GM23248 (cell line): ENCODE measurements at regions not wholly inside any gene's neighbourhood (a gene's known extent, or its start where the extent isn't known, plus 50 kb on each side); places are given as distances from the start of the nearest gene placed in this dataset.

Source experiments
- DNase-seq: peaks from one replicate; pipeline ENCODE4 v3.0.0-alpha.2; 2015
- H2AFZ ChIP-seq: fragments of 200-600 bp; sonication (generic); 2 replicates; pipeline ENCODE4 v1.6.1; 2016; ENCODE audit warnings: antibody characterized with exemption
- H3F3A ChIP-seq: fragments of 200-600 bp; sonication (generic); 2 replicates; pipeline ENCODE4 v1.6.1; 2016; ENCODE audit warnings: mild to moderate bottlenecking, antibody characterized with exemption, mixed run types; ENCODE audit not compliant: insufficient read depth
- H3K27ac ChIP-seq: fragments of 200-600 bp; sonication (generic); 2 replicates; pipeline ENCODE4 v1.5.1; 2016; ENCODE audit warnings: mild to moderate bottlenecking
- H3K27me3 ChIP-seq: fragments of 200-600 bp; sonication (generic); replicated peaks from 2 replicates; pipeline ENCODE4 v1.6.1; 2016; ENCODE audit warnings: mild to moderate bottlenecking; ENCODE audit not compliant: insufficient read depth
- H3K36me3 ChIP-seq: fragments of 200-600 bp; sonication (generic); 2 replicates; pipeline ENCODE4 v1.6.1; 2016; ENCODE audit warnings: low read depth, mild to moderate bottlenecking
- H3K4me1 ChIP-seq: fragments of 200-600 bp; sonication (generic); 2 replicates; pipeline ENCODE4 v1.6.1; 2016; ENCODE audit warnings: mild to moderate bottlenecking; ENCODE audit not compliant: insufficient read depth
- H3K4me2 ChIP-seq: fragments of 200-600 bp; sonication (generic); one replicate; pipeline ENCODE4 v1.6.1; 2016; ENCODE audit warnings: mild to moderate bottlenecking; ENCODE audit not compliant: unreplicated experiment
- H3K4me3 ChIP-seq: fragments of 200-600 bp; sonication (generic); 2 replicates; pipeline ENCODE4 v1.5.1; 2016; ENCODE audit warnings: mild to moderate bottlenecking
- H3K79me2 ChIP-seq: fragments of 200-600 bp; sonication (generic); 2 replicates; pipeline ENCODE4 v1.6.1; 2016; ENCODE audit warnings: mild to moderate bottlenecking; ENCODE audit not compliant: insufficient read depth
- H3K9ac ChIP-seq: fragments of 200-600 bp; sonication (generic); 2 replicates; pipeline ENCODE4 v1.6.1; 2016; ENCODE audit warnings: mild to moderate bottlenecking
- H3K9me2 ChIP-seq: fragments of 200-600 bp; sonication (generic); 2 replicates; pipeline ENCODE4 v1.6.1; 2016; ENCODE audit warnings: mixed run types, mild to moderate bottlenecking, moderate library complexity; ENCODE audit not compliant: insufficient read depth
- H3K9me3 ChIP-seq: fragments of 200-600 bp; sonication (generic); one replicate; pipeline ENCODE4 v1.6.1; 2017; ENCODE audit warnings: low read depth
- H4K20me1 ChIP-seq: fragments of 200-600 bp; sonication (generic); 2 replicates; pipeline ENCODE4 v1.6.0; 2016; ENCODE audit not compliant: insufficient read depth
- EZH2 ChIP-seq: fragments of 200-600 bp; sonication (generic); IDR thresholded peaks from 2 replicates; pipeline ENCODE4 v1.6.1; 2018; ENCODE audit warnings: antibody characterized with exemption, mild to moderate bottlenecking; ENCODE audit not compliant: insufficient read depth, poor library complexity, severe bottlenecking
- EZH2phosphoT487 ChIP-seq: fragments of 200-600 bp; sonication (generic); IDR thresholded peaks from 2 replicates; pipeline ENCODE4 v1.6.1; 2018; ENCODE audit warnings: antibody characterized with exemption, moderate library complexity, mild to moderate bottlenecking, low read depth; ENCODE audit not compliant: insufficient read depth
- WGBS, 2 experiments: methylation state at CpG; one replicate each; pipeline ENCODE4 v1.1.6; 2015 to 2017; ENCODE audit warnings: low lambda C conversion rate in 2 of 2, low coverage in 1 of 2; ENCODE audit errors: missing lambda C conversion rate in 2 of 2; 5-methylcytosine and 5-hydroxymethylcytosine counted together
- in situ Hi-C: fragments of 300-500 bp; cut with MboI; formaldehyde crosslinking; loops from 2 replicates; pipeline ENCODE4 v1.15.0; 2020

DNA sequence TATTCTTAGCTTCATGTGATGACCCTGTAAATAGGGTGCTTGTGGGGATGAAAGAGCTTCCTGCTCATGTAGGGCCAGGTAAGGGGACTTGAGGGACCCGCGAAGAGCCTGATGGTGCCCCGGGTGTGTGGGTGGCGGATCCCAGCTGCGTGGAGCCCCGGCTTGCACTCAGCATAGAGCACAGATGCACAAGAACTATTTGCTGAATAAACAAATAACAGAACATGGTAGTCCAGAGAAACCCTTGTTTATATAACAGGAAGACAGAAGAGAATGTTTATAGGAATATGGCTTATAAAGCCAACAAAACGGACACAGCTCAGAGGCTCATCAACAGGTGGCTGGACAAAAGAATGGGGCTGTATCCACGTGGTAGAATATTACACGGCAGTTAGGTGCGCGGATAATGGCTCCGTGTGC lies 106.9 kb upstream of the COL5A1 start:
- Histone ChIP-seq H3K27ac (no peak overlapping the region), H4K20me1 (no peaks in the 10 kb centered on the region), H3K4me1 (peaks cover 29% of the 10 kb centered on the region), H2AFZ (no peak overlapping the region), H3K79me2 (no peaks in the 10 kb centered on the region), H3K27me3 (no peaks in the 10 kb centered on the region), H3K9ac (no peak overlapping the region), H3K36me3 (no peaks in the 10 kb centered on the region), H3K4me2 (no peak overlapping the region), H3F3A (no peaks in the 10 kb centered on the region), H3K4me3 (no peak overlapping the region), H3K9me2 (no peaks in the 10 kb centered on the region), H3K9me3 (no peaks in the 10 kb centered on the region)
- TF ChIP-seq EZH2 (no peak), EZH2phosphoT487 (no peak)
- WGBS, 2 experiments: 88% methylated on average over 12 of the region's 12 CpGs
- in situ Hi-C loops: no loop called here
- no peak for DNase-seq

DNA sequence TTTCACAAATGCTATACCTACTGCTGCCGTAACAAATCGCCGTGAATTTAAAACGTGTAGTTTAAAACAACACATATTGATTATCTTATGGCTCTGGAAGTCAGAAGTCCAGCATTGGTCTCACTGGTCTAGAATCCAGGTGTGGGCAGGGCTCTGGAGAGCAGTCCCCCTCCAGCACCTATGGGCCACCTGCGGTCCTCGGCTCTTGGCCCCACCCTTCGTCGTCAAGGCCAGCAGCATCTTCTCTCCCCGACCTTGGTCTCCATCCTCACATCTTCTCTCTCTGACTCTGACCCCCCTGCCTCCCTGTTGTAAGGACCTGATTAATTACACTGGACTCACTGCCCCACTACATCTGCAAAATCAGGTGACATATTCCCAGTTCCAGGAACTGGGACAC lies 106.4 kb upstream of the COL5A1 start:
- Histone ChIP-seq H4K20me1 (no peaks in the 10 kb centered on the region), H3K79me2 (no peaks in the 10 kb centered on the region), H3K9me2 (no peaks in the 10 kb centered on the region), H3K9ac (no peak overlapping the region), H3K4me1 (peaks cover 29% of the 10 kb centered on the region), H3K27me3 (no peaks in the 10 kb centered on the region), H3K4me3 (no peak overlapping the region), H2AFZ (no peak overlapping the region), H3K36me3 (no peaks in the 10 kb centered on the region), H3K9me3 (no peaks in the 10 kb centered on the region), H3K27ac (no peak overlapping the region), H3K4me2 (no peak overlapping the region), H3F3A (no peaks in the 10 kb centered on the region)
- no peak for DNase-seq
- no peak for TF ChIP-seq EZH2
- in situ Hi-C loops: no loop called here
- WGBS, 2 experiments: 90 to 91% methylated on average over 9 of the region's 9 CpGs

DNA sequence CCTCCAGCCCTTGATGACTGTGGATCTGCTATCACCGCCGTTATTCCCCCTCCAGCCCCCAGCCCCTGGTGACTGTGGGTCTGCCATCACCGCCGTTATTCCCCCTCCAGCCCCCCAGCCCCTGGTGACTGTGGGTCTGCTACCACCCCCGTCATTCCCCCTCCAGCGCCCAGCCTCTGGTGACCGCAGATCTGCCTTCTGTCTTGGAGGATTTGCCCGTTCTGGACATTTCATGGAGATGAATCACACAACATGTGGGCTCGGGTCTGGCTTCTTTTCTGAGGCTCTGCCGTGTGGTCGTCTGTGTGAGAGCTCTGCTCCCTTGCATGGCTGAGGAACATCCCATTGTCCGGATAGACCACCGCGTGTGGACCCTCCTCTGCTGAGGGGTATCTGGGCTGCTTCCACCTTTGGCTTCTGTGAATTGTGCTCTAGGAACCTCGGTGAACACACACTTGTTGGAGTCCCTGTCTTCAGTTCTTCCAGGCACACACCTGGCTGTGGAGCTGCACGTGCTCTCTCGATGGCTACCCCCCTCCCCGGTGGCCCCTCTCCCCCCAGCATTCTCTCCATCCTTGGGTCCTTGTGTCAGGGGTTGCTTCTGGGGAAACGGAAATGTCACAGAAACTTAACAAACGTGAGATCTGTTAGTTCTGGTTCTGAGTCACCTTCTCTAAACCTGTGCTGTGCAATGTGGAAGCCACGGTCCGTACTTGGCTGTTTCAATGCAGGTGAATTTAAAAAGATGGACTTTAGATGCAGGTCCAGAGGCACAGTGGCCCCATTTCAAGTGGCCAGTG lies 105.3 kb upstream of the COL5A1 start:
- H3K9me2 ChIP-seq: no peaks in the 10 kb centered on the region
- peak overlapping the region; percentile 12; the same call in 1 of the 2 replicates for H3K27ac ChIP-seq
- H3K9ac ChIP-seq: peak overlapping the region; percentile 40
- no peaks in the 10 kb centered on the region for H3K79me2 ChIP-seq
- H3K4me1 ChIP-seq: peaks cover 29% of the 10 kb centered on the region
- in situ Hi-C loops: no loop called here
- TF ChIP-seq EZH2phosphoT487: no peak
- no peak for TF ChIP-seq EZH2
- no peaks in the 10 kb centered on the region for H3K27me3 ChIP-seq
- peak overlapping the region; percentile 25 for H3K4me3 ChIP-seq
- peak; percentile 88 for DNase-seq
- WGBS, 2 experiments: 17 to 19% methylated on average over 12 to 22 of the region's 22 CpGs
- peak overlapping the region; percentile 51 for H3K4me2 ChIP-seq
- no peaks in the 10 kb centered on the region for H3K9me3 ChIP-seq
- H3F3A ChIP-seq: no peaks in the 10 kb centered on the region
- no peaks in the 10 kb centered on the region for H4K20me1 ChIP-seq
- 0 out of 2 replicates have a peak overlapping the region, but pooled peaks have one; percentile 4 for H2AFZ ChIP-seq
- no peaks in the 10 kb centered on the region for H3K36me3 ChIP-seq

DNA sequence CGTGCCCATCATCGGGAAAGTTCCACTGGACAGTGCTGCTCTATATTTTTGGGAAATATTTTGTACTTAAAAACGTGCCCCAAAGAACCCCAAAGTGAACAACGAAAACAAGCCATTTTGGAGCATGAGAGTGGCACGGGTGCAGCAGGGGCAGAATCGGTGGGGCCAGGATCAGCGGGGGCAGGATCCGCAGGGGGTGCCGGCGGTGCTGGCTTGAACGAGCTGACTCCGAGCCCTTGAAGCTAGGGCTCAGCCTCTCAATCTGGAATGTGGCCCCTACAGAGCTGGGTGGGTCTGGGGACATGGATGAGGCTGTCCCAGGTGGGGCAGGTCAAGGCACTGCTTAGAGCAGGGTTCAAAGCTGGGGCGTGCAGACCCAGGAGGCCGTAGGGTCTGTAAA lies 104.7 kb upstream of the COL5A1 start:
- Histone ChIP-seq H3K9ac (no peak overlapping the region), H3K4me3 (no peak overlapping the region), H3K36me3 (no peaks in the 10 kb centered on the region), H3K27me3 (no peaks in the 10 kb centered on the region), H3K79me2 (no peaks in the 10 kb centered on the region), H3F3A (no peaks in the 10 kb centered on the region), H3K4me1 (peaks cover 29% of the 10 kb centered on the region), H3K4me2 (no peak overlapping the region), H4K20me1 (no peaks in the 10 kb centered on the region), H3K9me3 (no peaks in the 10 kb centered on the region), H3K27ac (no peak overlapping the region), H2AFZ (no peak overlapping the region), H3K9me2 (no peaks in the 10 kb centered on the region)
- no peak for DNase-seq
- in situ Hi-C loops: no loop called here
- TF ChIP-seq EZH2 (no peak), EZH2phosphoT487 (no peak)
- WGBS, 2 experiments: 88 to 90% methylated on average over 14 of the region's 14 CpGs
